Islet of Langerhans (tissue), 1 donor: ENCODE measurements at regions not wholly inside any gene's neighbourhood (a gene's known extent, or its start where the extent isn't known, plus 50 kb on each side); places are given as distances from the start of the nearest gene placed in this dataset.
"Not testable (repeated sequence)": the region's sequence is repeated elsewhere in the genome, so short reads cannot be mapped to it uniquely, and the experiment has no call there.

Source experiments
- FAIRE-seq: peaks from one replicate; lab custom pipeline; 2011; peaks lifted over from hg19 to GRCh38; lab: Jason Lieb, UNC

DNA sequence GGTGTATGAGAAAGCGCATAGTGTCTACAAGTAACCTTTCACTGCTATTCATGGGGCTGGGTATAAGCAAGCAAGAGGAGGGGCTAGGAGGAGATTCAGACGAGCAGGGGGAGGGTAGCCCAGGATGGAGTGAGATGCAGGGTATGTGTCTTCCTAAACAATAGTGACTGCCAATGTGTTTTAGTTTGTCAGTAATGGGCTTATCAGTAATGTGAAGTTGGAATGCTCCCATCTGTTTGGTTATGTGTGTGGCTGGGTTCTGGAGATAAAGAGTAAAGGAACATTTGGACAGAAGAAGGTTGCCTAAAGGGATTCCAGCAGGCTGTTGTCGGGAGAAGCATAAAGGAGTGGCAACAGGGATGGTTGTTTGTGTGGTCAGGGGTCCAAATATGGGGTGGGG is 62.7 kb upstream of the EZR start:
- not testable (repeated sequence) for FAIRE-seq

DNA sequence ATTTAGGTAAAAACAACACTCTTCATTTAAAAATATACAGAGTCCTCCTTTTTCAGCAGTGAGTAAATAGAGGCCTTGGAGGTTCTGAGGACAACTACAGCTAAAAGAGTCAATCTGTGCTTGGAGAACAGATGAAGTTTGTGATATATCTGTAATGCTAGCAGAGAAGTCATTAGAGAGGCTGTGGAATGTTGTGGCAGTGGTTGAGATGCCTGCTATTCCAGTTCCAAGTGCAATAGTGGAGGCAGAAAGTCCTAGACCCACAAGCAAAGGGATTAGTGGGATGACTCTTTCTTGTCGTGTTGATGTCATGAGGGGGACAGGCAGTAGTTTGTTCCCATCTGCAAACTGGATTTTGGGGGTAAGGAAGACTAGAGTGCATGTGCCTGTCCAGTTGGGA is 62.1 kb upstream of the EZR start:
- FAIRE-seq: not testable (repeated sequence)

DNA sequence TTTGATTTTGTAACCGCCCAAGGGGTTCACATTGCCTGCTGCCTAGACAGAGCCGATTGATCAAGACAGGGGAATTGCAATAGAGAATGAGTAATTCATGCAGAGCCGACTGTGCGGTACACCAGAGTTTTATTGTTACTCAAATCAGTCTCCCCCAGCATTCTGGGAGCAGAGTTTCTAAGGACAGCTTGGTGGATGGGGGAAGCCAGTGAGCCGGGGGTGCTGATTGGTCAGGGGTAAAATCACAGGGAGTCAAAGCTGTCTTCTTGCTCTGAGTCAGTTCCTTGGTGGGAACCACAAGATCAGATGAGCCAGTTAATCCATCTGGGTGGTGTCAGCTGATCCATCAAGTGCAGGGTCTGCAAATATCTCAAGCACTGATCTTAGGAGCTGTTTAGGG is 60.0 kb upstream of the EZR start:
- no peak for FAIRE-seq

DNA sequence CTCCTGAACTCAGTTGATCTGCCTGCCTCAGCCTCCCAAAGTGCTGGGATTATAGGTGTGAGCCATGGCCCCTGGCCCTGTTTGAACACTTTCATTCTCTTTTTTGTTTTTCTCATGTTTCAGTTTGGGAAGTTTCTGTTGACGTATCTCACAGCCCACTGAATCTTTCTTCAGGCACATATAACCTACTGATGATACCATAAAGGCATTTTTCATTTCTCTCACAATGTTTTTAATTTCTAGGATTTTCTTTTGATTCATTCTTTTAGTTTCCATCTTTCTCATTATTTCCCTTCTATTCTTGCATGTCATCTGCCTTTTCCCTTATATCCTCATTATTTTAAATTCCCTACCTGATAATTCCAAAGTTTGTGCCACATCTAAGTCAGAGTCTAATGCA is 58.5 kb upstream of the EZR start:
- no peak for FAIRE-seq

DNA sequence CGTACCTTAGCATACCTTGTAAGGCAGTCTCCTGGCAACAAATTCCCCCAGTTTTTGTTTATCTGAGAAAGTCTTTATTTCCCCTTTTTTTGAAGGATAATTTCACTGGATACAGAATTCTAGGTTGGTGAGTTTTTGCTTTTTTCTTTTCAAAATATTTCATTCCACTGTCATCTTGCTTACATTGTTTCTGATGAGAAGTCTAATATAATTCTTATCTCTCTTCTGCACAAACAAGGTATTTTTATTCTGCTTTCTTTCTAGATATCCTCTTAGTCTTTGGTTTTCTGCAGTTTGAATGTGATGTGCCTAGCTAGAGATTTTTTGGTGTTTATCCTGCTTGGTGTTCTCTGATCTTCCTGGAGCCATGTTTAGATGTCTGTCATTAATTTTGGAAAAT is 57.7 kb upstream of the EZR start:
- FAIRE-seq: no peak

DNA sequence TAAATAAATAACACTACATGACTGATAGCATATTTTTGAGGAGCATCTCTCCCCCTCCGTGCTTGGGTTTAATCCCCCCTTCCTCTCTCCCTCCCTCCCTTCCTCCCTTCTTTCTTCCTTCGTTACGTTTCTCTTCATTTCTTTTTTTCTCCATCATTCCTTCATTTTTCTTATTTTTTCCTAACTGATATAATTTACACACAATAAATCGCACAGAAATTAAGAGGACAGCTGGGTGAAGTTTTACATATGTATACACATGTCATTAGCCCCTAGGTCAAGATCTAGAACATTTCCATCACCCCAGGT is 51.4 kb upstream of the EZR start:
- FAIRE-seq: no peak

DNA sequence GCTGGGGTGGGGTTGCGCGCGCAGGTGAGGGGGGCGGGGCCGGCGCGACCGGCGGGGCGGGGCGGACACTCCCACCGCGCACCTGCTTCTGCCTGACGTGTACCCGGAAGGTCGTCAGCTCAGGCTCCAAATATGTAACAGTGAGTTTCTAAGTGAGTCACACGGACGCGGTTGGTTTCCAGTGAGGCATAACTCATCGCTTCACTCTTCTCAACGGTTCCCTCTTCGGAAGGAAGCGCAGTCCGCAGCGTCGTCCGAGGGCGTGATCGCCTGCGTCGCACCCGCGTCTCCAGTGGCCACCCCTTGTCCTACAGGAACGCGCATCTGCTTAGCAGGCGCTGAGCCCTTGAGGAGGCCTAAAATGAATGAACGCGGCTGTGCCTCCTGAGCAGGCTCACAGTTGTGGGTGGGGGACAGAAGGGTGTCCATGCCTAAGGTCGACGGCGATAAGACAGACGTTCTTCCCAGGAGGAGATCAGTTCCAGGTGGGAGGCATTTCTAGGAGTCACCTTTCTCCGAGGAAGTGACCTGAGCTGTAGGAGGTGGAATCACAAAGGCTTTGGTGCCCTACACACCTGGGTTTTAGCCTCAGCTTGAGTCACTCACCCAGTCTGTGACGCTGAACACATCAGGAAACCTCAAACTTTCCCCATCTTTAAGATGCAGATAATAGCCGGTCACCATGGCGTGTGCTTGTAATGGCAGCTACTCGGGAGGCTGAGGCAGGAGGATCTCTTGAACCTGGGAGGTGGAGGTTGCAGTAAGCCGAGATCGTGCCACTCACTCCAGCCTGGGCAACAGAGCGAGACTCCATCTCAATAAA is 50.9 kb upstream of the EZR start:
- peak; percentile 94 for FAIRE-seq

DNA sequence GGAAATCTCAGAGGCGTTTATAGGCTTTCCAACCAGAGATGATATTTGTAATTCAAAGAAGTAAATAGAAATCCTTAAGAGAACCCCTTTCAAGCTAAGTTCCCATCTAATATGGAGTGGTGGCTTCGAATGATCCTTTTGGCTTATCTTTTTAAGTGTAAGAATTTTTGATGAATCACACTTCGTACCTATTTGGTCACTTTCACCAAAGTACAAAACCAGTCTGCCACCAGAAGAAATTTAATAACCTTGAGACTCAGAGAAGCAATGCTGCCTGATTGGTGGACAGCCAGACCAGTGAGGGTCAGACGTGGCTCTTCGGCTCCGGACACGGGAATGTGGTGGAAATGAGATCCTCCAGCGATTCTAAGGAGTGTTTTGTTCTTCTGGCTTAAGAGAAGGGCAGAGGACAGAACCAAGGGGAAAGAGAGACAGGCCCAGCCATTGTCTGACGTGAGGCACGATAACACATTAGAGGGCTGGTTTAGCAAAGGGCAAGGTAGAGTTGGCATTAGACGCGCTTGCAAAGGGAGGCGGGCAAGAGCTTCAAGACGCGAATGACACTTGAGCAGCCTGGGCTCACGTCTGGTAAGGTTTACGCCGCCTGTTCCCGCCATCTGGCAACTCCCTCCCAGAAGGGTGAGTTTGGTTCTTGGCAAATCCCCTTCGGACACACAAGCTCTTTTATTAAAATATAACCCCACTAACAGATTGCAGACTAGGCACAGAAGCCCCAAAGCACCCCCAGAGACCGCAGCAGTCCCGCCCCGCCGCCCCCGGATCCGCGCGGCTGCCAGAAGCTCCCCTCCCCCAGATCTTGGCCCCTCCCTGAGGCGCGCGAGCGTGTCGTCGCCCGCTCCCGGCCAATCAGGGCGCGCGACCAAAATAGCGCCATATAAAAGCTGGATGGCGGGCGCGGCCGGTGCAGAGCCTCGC is 50.0 kb upstream of the EZR start:
- FAIRE-seq: peak; percentile 93
